Loucy (cell line): ENCODE measurements at regions not wholly inside any gene's neighbourhood (a gene's known extent, or its start where the extent isn't known, plus 50 kb on each side); places are given as distances from the start of the nearest gene placed in this dataset.

ENCODE experiments used
- CTCF ChIP-seq: fragments of 200-600 bp; sonication (generic); conservative IDR thresholded peaks from 2 replicates; pipeline ENCODE4 v1.5.1; 2014; ENCODE audit warnings: mild to moderate bottlenecking, antibody characterized with exemption, low read length
- EZH2phosphoT487 ChIP-seq: fragments of 200-600 bp; IDR thresholded peaks from 2 replicates; pipeline ENCODE4 v1.6.1; 2018; ENCODE audit warnings: antibody characterized with exemption, mild to moderate bottlenecking, moderate library complexity, borderline replicate concordance

GRCh38 chr3:104429727-104430126, 937.0 kb upstream of the ALCAM start:
- TF ChIP-seq CTCF (no peak), EZH2phosphoT487 (no peak)
